ENCODE measurements at regions not wholly inside any gene's neighbourhood (a gene's known extent, or its start where the extent isn't known, plus 50 kb on each side); places are given as distances from the start of the nearest gene placed in this dataset.
A peak's percentile ranks its signal among the peaks of the same experiment; 100 is the strongest.

- no peak overlapping the region for H3K4me3 ChIP-seq (ENCODE audit: insufficient read depth, low read length, poor library complexity, severe bottlenecking)
- TF ChIP-seq EZH2phosphoT487 (conservative IDR thresholded peaks at IDR 0.05; ENCODE audit: low read length) (no peak), CTCF (IDR thresholded peaks at IDR 0.05; ENCODE audit: insufficient read depth, low read length, poor library complexity, severe bottlenecking) (no peak)
- peak overlapping the region; percentile 22 for H3K4me2 ChIP-seq (ENCODE audit: low read depth, low read length, poor library complexity, severe bottlenecking)
- H3K9me2 ChIP-seq (replicated peaks; ENCODE audit: insufficient read depth, low read length): no peaks in the 10 kb centered on the region
- H3K79me2 ChIP-seq (ENCODE audit: insufficient read depth, low read length): no peaks in the 10 kb centered on the region
- H3K9ac ChIP-seq (ENCODE audit: low read length): no peak overlapping the region; the same call in 1 of the 2 replicates
- H3K27me3 ChIP-seq (ENCODE audit: low read length): no peaks in the 10 kb centered on the region
- H3K9me3 ChIP-seq (ENCODE audit: insufficient read depth, low read length): no peaks in the 10 kb centered on the region
- no peaks in the 10 kb centered on the region for H3F3A ChIP-seq (ENCODE audit: insufficient read depth)
- no peak overlapping the region for H2AFZ ChIP-seq (ENCODE audit: low read depth, low read length, severe bottlenecking)
- H3K36me3 ChIP-seq (ENCODE audit: low read length): no peaks in the 10 kb centered on the region
- no peaks in the 10 kb centered on the region for H4K20me1 ChIP-seq (ENCODE audit: low read depth, low read length)
- no peak overlapping the region for H3K27ac ChIP-seq (ENCODE audit: low read depth, low read length)
Measured at GRCh38 chr3:72086042-72086742, 301.2 kb upstream of the PROK2 start.

- TF ChIP-seq EZH2phosphoT487 (conservative IDR thresholded peaks at IDR 0.05; ENCODE audit: low read length) (no peak), CTCF (IDR thresholded peaks at IDR 0.05; ENCODE audit: insufficient read depth, low read length, poor library complexity, severe bottlenecking) (no peak)
- Histone ChIP-seq H3K27me3 (ENCODE audit: low read length) (no peaks in the 10 kb centered on the region), H3K4me2 (ENCODE audit: low read depth, low read length, poor library complexity, severe bottlenecking) (no peak overlapping the region), H3F3A (ENCODE audit: insufficient read depth) (peaks cover 2% of the 10 kb centered on the region; the same call in 1 of the 2 replicates), H3K27ac (ENCODE audit: low read depth, low read length) (no peak overlapping the region), H3K4me3 (ENCODE audit: insufficient read depth, low read length, poor library complexity, severe bottlenecking) (no peak overlapping the region), H3K79me2 (ENCODE audit: insufficient read depth, low read length) (no peaks in the 10 kb centered on the region), H3K9me3 (ENCODE audit: insufficient read depth, low read length) (no peaks in the 10 kb centered on the region), H4K20me1 (ENCODE audit: low read depth, low read length) (no peaks in the 10 kb centered on the region), H3K9me2 (replicated peaks; ENCODE audit: insufficient read depth, low read length) (no peaks in the 10 kb centered on the region), H3K36me3 (ENCODE audit: low read length) (no peaks in the 10 kb centered on the region), H2AFZ (ENCODE audit: low read depth, low read length, severe bottlenecking) (no peak overlapping the region), H3K9ac (ENCODE audit: low read length) (no peak overlapping the region)
Measured at GRCh38 chr3:72085036-72085435, 300.1 kb upstream of the PROK2 start.

- Histone ChIP-seq H3F3A (ENCODE audit: insufficient read depth) (peaks cover 23% of the 10 kb centered on the region), H3K79me2 (ENCODE audit: insufficient read depth, low read length) (no peaks in the 10 kb centered on the region), H3K9me3 (ENCODE audit: insufficient read depth, low read length) (no peaks in the 10 kb centered on the region), H3K27ac (ENCODE audit: low read depth, low read length) (peak overlapping the region; percentile 28; the same call in 1 of the 2 replicates), H3K36me3 (ENCODE audit: low read length) (no peaks in the 10 kb centered on the region), H3K4me3 (ENCODE audit: insufficient read depth, low read length, poor library complexity, severe bottlenecking) (no peak overlapping the region), H3K9me2 (replicated peaks; ENCODE audit: insufficient read depth, low read length) (no peaks in the 10 kb centered on the region), H3K9ac (ENCODE audit: low read length) (no peak overlapping the region), H3K4me2 (ENCODE audit: low read depth, low read length, poor library complexity, severe bottlenecking) (peak overlapping the region; percentile 40), H4K20me1 (ENCODE audit: low read depth, low read length) (no peaks in the 10 kb centered on the region), H3K27me3 (ENCODE audit: low read length) (no peaks in the 10 kb centered on the region), H2AFZ (ENCODE audit: low read depth, low read length, severe bottlenecking) (no peak overlapping the region)
- no peak for TF ChIP-seq EZH2phosphoT487 (conservative IDR thresholded peaks at IDR 0.05; ENCODE audit: low read length)
- no peak for TF ChIP-seq CTCF (IDR thresholded peaks at IDR 0.05; ENCODE audit: insufficient read depth, low read length, poor library complexity, severe bottlenecking)
Measured at GRCh38 chr3:72082776-72083462, 298.0 kb upstream of the PROK2 start.

Measured in SU-DHL-6 (cell line).